ENCODE measurements at regions not wholly inside any gene's neighbourhood (a gene's known extent, or its start where the extent isn't known, plus 50 kb on each side); places are given as distances from the start of the nearest gene placed in this dataset.

GRCh38 chr1:194071205-194071604 is 884.8 kb upstream of the B3GALT2 start:
- intact Hi-C loops (cut with micrococcal nuclease) (no loop called here), dilution Hi-C loops (cut with MboI; ENCODE audit: extremely low pct_ligation_motif_present, low sequenced_read_pairs) (no loop called here)
- DNase-seq (ENCODE audit: low read depth, low spot score), result peak; percentile 21
- H2AFZ ChIP-seq (ENCODE audit: low read depth, low read length), result no peak overlapping the region
- no peak overlapping the region for H3K27ac ChIP-seq (ENCODE audit: insufficient read depth, low read depth, low read length)
- no peaks in the 10 kb centered on the region for H3K9me3 ChIP-seq (replicated peaks; ENCODE audit: control insufficient read depth, insufficient read depth, low read length)
- no peaks in the 10 kb centered on the region for H3K36me3 ChIP-seq (ENCODE audit: control insufficient read depth in 2 of 2, extremely low read depth in 1 of 2, insufficient read depth in 2 of 2, low read length in 2 of 2)
- H3K9ac ChIP-seq (replicated peaks; ENCODE audit: extremely low read depth, insufficient read depth, low read length), result no peak overlapping the region
- H3K9me1 ChIP-seq (replicated peaks; ENCODE audit: control insufficient read depth, extremely low read depth, insufficient read depth, low read length), result no peaks in the 10 kb centered on the region
- H3K27me3 ChIP-seq (ENCODE audit: control insufficient read depth in 2 of 2, insufficient read depth in 2 of 2, low read length in 2 of 2), result no peaks in the 10 kb centered on the region
- H3K4me2 ChIP-seq (ENCODE audit: insufficient read depth, low read length), result peak overlapping the region; percentile 8
- no peak overlapping the region for H3K4me3 ChIP-seq (replicated peaks in 1 of 3; ENCODE audit: insufficient read depth in 1 of 3, low read depth in 1 of 3, low read length in 3 of 3)
- no TSS peak for BruUV-seq (replicated peaks)
- FAIRE-seq, result no peak
- H3K79me2 ChIP-seq (ENCODE audit: control insufficient read depth, insufficient read depth, low read length), result no peaks in the 10 kb centered on the region
- ChIA-PET POLR2A (no interaction called here), CTCF (interaction anchor here (1.4 kb wide), 1 partner anchor 11 kb away, joined by 4 read pairs; no protein-coding TSS in a partner anchor)
- H4K20me1 ChIP-seq (replicated peaks; ENCODE audit: control insufficient read depth, extremely low read depth, insufficient read depth, low read length), result no peaks in the 10 kb centered on the region
- TF ChIP-seq CTCF (IDR thresholded peaks at IDR 0.05; ENCODE audit: extremely low read depth in 1 of 2, insufficient read depth in 1 of 2, low read depth in 1 of 2, low read length in 2 of 2) (no peak), MYC (IDR thresholded peaks at IDR 0.05; ENCODE audit: low read depth, low read length) (no peak), GATA2 (IDR thresholded peaks at IDR 0.05; ENCODE audit: insufficient read depth, insufficient read length, low read depth, low read length) (no peak), JUN (IDR thresholded peaks at IDR 0.05; ENCODE audit: borderline replicate concordance, insufficient read depth, insufficient read length, low read depth) (no peak), FOS (IDR thresholded peaks at IDR 0.05; ENCODE audit: borderline replicate concordance, insufficient read depth, low read length) (no peak), POLR2A (IDR thresholded peaks at IDR 0.05; ENCODE audit: low read depth, low read length) (no peak), POLR2AphosphoS5 (IDR thresholded peaks at IDR 0.05; ENCODE audit: insufficient read depth, low read depth, low read length) (no peak), EZH2 (IDR thresholded peaks at IDR 0.05; ENCODE audit: borderline replicate concordance, low read depth, low read length, severe bottlenecking) (no peak), MAX (IDR thresholded peaks at IDR 0.05; ENCODE audit: insufficient read depth, insufficient read length) (no peak)
- H3K4me1 ChIP-seq (ENCODE audit: control insufficient read depth, extremely low read depth, insufficient read depth, low read length), result no peaks in the 10 kb centered on the region
